Tibial nerve (tissue), 4 donors: ENCODE measurements at regions not wholly inside any gene's neighbourhood (a gene's known extent, or its start where the extent isn't known, plus 50 kb on each side); places are given as distances from the start of the nearest gene placed in this dataset.

ENCODE experiments used
- EP300 ChIP-seq, 2 donors: sonication (generic); formaldehyde crosslinking; IDR thresholded peaks; one replicate each; pipeline ENCODE4 v1.6.1; 2017; ENCODE audit warnings: antibody characterized with exemption in 2 of 2, mild to moderate bottlenecking in 1 of 2
- POLR2A ChIP-seq, 2 donors: fragments of 450-650 bp; IDR thresholded peaks; one replicate each; pipeline ENCODE4 v1.6.1; 2017; ENCODE audit warnings: antibody characterized with exemption in 2 of 2, mild to moderate bottlenecking in 2 of 2, moderate library complexity in 2 of 2
- TF ChIP-seq, protein P1 (sequence below), 5 experiments: fragments of 200-600 bp in 3 of 5; fragments of 450-650 bp in 2 of 5; sonication (generic) in 3 of 5; IDR thresholded peaks; one replicate each; pipeline ENCODE4 v1.5.1; 2016 to 2019; ENCODE audit warnings: antibody characterized with exemption in 5 of 5, mild to moderate bottlenecking in 3 of 5, moderate library complexity in 2 of 5

DNA sequence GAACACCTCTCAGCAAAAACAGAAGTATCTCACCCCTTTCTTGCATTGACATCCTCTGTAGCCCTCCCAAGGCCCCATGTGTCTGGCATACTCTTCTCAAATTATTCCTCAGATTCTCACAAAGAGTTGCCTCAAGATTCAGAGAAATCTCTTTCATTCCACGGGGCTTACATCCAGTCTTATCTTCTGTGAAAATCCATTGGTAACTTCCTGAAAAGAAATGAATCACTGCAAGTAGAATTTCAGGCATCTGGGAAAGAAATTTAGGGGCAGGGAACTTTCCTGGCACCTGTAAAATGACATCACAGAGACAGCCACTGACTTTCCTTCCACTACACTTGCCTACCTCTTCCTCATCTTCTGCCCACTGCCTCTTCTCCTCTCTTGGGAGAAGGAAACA, 182.5 kb upstream of the ARHGEF9 start:
- TF ChIP-seq, protein P1, sequence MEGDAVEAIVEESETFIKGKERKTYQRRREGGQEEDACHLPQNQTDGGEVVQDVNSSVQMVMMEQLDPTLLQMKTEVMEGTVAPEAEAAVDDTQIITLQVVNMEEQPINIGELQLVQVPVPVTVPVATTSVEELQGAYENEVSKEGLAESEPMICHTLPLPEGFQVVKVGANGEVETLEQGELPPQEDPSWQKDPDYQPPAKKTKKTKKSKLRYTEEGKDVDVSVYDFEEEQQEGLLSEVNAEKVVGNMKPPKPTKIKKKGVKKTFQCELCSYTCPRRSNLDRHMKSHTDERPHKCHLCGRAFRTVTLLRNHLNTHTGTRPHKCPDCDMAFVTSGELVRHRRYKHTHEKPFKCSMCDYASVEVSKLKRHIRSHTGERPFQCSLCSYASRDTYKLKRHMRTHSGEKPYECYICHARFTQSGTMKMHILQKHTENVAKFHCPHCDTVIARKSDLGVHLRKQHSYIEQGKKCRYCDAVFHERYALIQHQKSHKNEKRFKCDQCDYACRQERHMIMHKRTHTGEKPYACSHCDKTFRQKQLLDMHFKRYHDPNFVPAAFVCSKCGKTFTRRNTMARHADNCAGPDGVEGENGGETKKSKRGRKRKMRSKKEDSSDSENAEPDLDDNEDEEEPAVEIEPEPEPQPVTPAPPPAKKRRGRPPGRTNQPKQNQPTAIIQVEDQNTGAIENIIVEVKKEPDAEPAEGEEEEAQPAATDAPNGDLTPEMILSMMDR (IDR thresholded peaks at IDR 0.05), result no peak
- TF ChIP-seq POLR2A (IDR thresholded peaks at IDR 0.05) (no peak), EP300 (IDR thresholded peaks at IDR 0.05) (no peak)
